22Rv1 (cell line): ENCODE measurements at regions not wholly inside any gene's neighbourhood (a gene's known extent, or its start where the extent isn't known, plus 50 kb on each side); places are given as distances from the start of the nearest gene placed in this dataset.

ENCODE experiments used
- H3K27ac ChIP-seq: fragments of 450-650 bp; 2 replicates; pipeline ENCODE4 v1.5.1; 2017
- CTCF ChIP-seq: fragments of 450-650 bp; IDR thresholded peaks from 2 replicates; pipeline ENCODE4 v1.5.1; 2017; ENCODE audit warnings: mild to moderate bottlenecking
- ZFX ChIP-seq: fragments of 450-650 bp; IDR thresholded peaks from 2 replicates; pipeline ENCODE4 v1.6.1; 2017; ENCODE audit warnings: antibody characterized with exemption, borderline replicate concordance

- TF ChIP-seq ZFX, result no peak
- no peak for TF ChIP-seq CTCF
- H3K27ac ChIP-seq, result no peak overlapping the region
Measured at GRCh38 chr15:70272565-70273355, 175.0 kb upstream of the TLE3 start.

- TF ChIP-seq ZFX (no peak), CTCF (no peak)
- no peak overlapping the region for H3K27ac ChIP-seq
Measured at GRCh38 chr15:70271422-70272088, 173.8 kb upstream of the TLE3 start.

- H3K27ac ChIP-seq, result no peak overlapping the region
- TF ChIP-seq CTCF, result no peak
- TF ChIP-seq ZFX, result no peak
Measured at GRCh38 chr15:70270752-70271111, 173.0 kb upstream of the TLE3 start.

- H3K27ac ChIP-seq, result no peak overlapping the region
- TF ChIP-seq ZFX (no peak), CTCF (no peak)
Measured at GRCh38 chr15:70269991-70270751, 172.5 kb upstream of the TLE3 start.

- TF ChIP-seq ZFX, result no peak
- no peak for TF ChIP-seq CTCF
- no peak overlapping the region for H3K27ac ChIP-seq
Measured at GRCh38 chr15:70269311-70269911, 171.7 kb upstream of the TLE3 start.

GRCh38 chr15:70268698-70269251, 171.1 kb upstream of the TLE3 start:
- no peak for TF ChIP-seq ZFX
- TF ChIP-seq CTCF, result no peak
- no peak overlapping the region for H3K27ac ChIP-seq
